HUDEP-2 (cell line): ENCODE measurements at regions not wholly inside any gene's neighbourhood (a gene's known extent, or its start where the extent isn't known, plus 50 kb on each side); places are given as distances from the start of the nearest gene placed in this dataset.

Experiments
- DNase-seq, 76 experiments: peaks; one replicate each; lab custom pipeline; 2025; ENCODE audit not compliant: unreplicated experiment in 76 of 76; lab: John Stamatoyannopoulos, UW

DNA sequence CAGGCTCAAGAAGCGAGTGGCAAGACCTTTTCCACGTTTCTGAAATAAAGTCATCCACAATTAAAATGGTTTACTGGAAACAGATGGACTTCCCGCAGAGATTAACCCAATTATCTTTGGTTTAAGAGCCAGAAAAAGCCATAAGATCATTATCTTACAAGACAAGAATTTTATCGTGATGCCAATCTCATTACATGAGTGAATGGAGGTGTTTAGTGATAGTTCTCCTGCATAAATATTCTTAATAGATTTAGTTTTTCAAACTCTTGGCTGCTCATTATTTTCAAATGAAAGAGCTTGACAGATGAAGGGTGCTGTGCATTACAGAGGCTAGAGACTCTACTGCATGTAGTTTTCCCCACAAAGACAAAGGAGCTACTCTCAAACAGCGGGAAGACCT is 1028.4 kb upstream of the PIK3C3 start:
- no peak for DNase-seq

DNA sequence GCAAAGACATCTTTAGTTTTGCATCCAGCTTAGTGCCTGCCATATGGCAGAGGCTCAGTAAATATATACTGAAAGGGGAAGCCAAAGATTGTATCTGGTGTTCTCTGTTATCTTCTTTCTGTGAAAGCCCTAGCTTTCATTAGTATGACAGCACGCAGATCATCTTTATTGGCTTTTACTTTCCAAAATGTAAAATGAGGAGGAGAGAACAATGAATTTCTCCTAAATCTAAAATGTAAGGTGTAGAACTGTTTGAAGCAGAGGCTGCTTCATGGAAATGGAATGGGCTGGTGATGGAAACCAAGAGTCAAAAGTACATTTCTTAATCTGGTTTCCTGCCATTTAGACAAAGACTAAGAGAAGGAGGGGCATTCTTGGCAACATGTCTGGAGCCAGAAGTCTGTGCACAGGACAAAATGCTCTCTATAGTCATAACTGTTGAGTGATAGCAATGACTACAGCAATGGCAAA is 1029.9 kb upstream of the PIK3C3 start:
- DNase-seq = no peak

DNA sequence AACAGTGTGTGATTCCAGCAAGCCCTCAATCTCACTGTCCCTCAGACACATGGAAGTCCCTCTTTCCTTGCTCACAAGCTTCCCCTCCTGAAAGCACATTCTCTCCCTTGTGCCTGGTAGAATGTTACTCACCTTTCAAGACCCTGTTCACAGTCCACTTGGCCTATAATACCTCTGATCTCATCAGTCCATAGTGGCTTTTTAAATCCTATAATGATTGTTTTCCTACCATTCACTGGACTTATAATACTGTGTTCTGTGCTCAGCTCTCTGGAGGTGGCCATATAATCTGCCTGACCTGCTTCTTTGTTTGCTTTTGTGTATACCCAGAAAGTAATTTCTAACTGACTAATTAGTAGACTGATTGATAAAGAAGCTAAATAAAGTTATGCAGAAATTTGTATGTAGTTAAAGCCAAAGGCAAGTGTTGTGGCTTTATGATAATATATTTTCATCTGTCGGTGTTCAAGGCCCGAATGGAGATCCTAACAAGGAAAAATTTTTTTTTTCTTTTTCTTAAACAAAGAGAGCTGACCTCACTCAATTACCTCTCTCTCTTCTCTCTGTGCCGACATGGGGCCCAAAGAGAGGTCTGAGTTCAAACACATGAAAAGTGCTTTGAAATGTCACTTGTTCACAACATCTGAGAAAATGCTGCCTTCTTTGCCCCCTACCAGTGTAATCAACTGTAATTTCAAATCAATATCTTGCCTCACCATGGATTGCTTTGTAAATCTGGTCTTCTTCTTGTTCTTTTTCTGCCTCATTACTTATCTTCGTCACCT is 1033.0 kb upstream of the PIK3C3 start:
- no peak for DNase-seq

DNA sequence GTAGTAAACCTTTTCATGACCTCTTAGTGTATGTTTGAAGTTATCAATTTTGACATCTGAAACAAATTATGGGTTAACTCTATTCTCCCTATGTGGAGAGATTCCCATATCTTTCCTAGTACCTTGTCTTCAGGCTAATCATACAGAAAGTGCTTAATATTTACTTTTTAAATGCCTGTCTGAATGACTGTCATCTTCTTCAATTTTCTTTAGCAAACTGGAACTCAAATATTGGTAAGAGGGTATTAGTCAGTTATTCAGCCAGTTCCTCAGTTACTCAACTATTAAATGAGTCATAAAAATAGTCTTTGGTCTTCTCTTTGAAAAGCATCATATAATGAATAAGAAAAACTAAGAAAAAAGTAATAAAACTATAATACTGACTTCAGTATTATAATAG is 1038.0 kb upstream of the PIK3C3 start:
- DNase-seq = no peak

DNA sequence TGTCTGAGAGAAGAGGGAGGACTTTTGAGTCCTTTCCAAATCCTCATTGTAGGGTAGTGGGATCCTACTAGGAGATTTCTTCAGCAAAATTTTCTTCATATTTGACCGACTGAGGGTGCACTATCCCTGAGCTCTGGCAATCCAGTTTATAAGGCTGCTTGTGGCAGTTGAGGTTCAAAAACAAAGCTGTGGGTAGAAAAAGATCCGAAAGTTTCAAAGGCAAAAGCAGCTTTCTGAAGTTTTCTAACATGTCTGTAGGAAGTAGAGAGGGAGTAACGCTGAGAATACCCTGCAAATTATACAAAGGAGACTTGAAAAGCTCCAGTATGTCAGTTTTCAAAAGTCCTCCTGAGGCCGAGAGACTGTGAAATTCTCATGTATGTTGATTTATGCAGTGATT is 1039.3 kb upstream of the PIK3C3 start:
- no peak for DNase-seq

DNA sequence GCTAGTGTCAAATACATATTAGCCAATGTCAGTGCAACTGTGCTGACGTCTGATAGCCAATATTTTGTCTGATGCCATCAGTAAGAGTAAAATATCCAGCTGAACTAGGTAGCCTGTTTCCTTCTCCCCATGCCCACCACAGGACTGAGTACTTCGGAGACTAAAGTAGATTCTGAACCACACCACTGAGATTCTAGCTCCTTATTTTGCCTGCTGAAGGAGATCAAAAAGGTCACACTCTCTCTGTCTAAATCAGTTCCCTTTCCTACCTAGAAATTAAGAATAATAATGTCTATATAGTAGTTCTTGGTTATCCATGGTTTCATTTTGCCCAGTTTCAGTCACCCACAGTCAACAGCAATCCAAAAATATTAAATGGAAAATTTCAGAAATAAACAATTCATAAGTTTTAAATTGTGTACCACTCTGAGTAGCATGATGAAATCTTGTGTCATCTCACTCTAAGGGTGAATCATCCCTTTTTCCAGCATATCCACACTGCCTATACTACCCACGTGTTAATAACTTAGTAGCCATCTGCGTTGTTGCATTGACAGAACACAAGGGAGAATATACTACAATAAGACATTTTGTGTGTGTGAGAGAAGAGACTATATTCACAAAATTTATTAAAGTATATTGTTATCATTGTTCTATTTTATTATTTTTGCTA is 1043.3 kb upstream of the PIK3C3 start:
- no peak for DNase-seq

DNA sequence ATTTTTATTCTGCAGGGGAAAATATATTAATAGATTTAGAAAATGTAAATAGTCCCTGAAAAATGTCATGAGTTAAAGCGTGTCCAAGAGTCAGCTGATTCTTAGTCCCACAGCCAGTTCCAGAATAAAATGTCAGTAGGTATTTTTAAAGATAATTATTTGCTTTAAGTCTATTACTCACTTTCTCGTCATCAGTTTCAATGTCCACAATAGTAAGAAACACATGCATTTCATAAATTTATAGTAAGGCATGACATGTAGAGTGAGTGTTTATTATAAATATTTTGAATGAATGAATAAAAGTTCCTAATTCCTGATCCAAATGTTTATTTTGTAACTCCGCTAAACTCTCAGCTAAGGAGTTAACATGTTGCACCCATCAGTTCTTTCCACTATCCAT is 1044.0 kb upstream of the PIK3C3 start:
- no peak for DNase-seq

DNA sequence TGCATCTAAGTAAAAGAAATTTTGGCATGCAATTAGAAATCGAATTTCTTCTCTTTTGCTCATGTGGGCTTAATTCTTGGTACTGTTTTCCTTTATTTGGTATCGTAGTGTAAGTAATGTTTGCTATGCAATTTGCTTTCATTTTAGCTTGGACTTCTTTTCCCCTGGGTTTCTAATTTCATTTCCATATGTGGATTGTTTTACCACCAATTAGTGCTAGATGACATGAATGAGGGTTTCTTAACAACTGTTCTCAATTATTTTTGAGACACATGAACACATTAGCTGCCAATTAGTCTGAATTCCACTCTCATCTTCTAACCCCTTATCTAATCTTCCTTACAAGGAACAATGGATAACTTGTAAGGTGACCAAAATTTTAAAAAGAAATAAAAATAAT is 1047.2 kb upstream of the PIK3C3 start:
- no peak for DNase-seq

DNA sequence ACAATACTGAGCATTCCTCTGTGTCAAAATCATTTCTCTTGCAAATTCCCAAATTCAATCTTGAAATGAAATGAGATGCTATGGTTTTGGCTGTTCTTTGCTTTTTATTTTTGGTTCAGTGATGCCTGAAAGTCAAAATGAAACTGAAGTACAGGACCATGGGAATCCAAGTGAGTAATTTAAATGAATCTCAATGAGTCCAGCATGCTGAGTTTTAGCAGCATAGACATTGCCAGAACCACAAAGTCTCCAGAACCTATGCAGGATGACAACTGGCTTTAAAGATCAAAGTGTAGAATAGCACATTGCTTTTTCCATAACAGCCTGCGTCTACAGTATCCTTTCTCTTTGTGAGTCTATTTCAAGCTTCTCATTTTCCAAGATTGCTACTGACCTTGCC is 1050.7 kb upstream of the PIK3C3 start:
- DNase-seq = no peak

DNA sequence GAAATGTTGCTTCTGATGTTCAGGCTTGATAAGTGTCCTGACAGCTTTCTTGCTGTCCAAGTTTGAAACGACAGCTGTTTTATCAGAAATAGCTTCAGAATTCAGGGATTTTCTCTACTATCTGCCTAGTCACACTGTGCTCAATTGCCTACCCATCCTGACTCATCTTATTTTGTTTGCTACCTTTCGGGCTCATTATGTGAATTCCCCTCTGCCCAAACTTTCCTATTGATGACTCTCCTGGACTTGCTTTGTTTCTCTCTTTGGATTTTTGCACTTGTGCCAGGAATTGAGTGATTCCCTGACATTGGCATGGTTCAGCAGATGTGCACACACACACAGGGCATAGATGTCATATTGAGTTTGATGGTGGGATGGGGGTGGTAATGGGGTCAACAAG is 1052.6 kb upstream of the PIK3C3 start:
- no peak for DNase-seq

DNA sequence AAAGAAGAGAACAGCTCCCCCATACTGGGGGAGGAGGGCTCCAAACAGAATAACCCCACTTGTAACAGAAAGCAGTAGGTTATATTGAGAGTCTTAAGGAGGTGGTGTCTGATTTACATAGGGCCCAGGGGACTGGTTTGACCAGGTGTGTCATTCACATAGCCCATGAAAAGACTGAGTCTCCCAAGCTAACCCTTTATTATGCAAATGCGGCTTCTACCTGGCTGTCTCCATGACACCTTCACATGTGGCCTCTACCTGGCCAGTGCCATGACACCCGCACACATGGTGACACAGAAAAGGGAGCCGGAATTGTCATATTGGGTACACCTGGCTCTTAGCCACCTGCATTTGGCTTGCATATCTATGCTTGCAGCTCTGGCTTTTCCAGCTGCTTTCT is 1057.2 kb upstream of the PIK3C3 start:
- DNase-seq = no peak

DNA sequence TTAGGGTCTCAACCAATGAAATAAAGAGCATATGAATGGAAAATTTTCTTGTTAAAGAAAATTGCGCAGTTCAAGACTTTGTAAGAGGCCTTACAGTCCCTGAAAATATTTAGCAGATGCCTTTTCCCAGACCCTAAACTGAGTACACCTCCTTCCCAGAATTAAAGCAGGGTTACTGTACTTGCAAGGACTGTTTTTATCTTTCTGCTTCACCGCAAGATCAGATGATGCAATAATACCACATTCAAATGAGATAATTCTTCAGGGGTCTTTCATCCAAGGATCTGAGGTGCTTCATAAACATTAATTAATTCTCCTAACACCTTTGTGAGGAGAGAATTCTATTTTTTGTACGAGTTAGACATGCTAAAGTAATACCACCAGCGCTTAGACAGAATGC is 1071.8 kb upstream of the PIK3C3 start:
- no peak for DNase-seq

DNA sequence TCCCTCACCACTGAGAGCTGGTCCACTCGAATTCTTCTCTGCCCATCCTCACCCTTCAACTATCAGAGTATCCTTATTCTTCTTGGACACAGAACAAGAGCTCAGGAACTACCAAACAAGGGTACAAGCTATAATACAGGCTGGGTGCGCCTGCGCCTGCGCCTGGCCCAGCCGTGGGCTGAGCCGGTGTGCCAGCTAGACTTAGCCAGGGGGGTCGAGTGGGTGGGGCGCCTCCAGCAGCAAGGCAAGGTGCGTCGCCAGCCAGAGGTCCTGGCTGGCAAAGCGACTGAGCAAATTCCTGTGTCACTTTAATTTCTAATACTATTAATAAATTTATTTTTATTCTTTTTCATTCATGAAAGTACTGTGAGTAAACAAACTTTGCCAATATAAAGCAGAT is 1072.6 kb upstream of the PIK3C3 start:
- no peak for DNase-seq

DNA sequence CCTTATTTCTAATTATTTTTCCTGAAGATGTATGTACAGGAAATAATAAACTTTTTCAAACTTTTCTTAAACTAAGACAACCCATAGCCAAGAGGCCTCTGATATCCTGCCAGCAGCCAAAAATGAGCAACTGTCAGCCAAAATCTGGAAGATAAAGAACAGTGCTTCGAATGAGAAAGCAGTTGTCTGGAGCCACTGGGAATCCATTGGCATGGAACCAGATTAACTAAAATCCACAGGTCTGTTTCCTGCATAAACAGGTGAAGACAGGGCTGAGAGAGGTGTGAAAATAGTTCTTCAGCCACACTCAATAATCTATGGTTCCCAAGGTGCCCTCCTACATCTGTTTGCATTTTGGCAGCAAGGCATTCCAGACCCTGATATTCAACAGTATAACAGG is 1076.7 kb upstream of the PIK3C3 start:
- DNase-seq = no peak

DNA sequence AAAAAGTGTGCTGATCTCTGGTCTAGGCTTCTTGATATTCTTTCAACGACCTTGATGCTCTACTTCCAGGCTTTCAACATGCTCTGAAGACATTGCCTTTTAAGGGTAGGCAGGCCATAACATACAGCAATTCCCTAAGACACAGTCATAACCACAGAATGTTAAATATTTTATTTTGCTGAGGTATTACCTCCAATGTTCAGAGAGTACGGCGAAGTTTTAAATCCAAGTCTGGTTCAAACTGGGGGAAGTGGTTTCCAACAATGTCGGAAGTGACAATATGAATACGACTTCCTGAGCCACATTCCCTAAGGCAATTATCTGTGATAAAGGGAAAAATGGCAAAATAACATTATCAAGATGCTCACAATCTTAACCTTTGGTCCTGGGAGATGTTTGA is 1077.9 kb upstream of the PIK3C3 start:
- no peak for DNase-seq

DNA sequence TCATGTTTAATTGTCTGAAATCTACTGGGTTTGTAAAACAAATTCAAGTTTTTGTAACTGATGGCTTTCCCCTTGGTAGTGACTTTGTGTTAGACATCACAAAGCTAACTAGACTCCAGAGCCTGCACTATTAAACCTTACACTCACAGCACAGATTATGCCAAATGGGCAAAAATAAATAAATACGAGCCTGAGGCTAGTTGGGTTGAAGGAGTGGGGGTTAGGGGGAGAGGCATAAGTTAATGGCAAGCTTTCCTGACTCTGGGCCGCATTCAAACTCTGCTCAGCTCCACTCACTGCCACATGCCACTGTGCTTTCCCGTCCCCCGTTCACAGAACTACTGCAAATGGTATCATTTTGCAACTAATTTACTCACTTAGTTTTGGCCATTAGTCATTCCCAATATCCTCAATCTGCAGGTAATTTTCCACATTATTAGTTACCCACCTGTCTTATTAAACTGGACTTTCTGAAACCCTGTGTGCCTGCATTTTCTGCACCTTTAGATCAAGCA is 1079.9 kb upstream of the PIK3C3 start:
- DNase-seq = no peak

DNA sequence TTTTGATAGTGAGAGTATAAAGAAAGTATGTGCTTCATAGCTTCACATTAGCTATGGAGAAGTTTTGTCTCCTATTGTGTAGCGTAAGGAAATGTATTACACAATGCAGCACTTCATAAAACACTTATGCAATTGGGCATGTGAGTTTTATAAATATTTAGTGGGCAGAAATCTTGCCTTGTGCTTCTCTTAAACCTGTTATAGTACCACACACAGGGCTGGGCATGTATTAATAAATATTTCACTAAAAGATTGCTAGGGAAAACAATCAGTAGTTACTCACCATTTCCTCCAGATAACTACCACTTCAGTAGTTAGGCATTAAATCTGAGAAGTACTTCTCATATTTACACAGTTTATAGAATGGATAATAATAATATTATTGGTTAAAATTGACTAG is 1080.8 kb upstream of the PIK3C3 start:
- DNase-seq = no peak

DNA sequence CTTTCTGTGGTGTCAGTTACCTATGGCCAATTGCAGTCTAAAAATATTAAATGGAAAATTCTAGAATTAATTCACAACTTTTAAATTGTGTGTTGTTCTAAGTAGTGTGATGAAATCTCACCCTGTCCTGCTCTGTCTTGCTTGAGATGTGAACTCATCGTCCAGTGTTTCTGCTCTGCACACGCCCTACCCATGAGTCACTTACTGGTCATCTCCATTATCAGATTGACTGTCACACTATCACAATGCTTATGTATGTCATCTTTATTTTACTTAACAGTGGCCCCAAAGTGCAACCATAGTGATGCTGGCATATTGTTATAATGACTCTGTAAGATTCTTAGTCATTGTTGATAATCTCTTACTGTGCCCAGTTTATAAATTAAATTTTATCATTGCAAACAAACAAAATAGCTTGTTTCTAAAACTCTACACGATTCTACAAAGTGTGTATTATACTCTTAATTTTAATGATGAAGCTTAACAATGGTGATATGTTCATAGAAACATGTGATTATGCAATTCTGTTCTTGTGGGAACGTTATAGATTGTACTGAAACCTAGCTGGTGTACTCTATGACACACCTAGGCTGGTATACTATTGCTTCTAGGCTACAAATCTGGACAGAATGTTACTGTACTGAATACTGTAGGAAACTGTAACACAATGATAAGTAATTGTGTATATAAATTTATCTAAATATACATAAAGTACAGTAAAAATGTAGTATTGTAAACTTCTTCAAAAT is 1086.8 kb upstream of the PIK3C3 start:
- peak in 52 of 76 experiments; percentile 2 to 88 (median 34) for DNase-seq

DNA sequence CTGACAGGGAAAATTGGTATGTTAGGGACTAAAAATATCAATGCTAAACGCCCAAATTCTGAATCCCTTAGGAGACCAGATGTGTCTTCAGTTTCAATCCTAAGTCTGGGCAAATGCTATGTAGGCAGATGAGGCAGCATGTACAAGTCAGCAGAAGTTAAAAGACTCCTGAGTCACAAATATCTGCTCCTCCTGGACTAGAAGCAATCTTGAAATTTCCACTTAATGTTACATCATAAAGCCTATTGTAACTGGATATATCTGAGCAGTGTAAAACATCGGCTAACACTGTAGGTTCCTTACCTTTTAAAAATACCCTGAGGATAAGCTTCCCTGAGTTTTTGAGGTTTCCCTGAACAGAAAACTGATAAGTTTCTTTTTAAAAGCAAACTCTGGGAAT is 1087.6 kb upstream of the PIK3C3 start:
- peak in 2 of 76 experiments; percentile 10 to 22 for DNase-seq

DNA sequence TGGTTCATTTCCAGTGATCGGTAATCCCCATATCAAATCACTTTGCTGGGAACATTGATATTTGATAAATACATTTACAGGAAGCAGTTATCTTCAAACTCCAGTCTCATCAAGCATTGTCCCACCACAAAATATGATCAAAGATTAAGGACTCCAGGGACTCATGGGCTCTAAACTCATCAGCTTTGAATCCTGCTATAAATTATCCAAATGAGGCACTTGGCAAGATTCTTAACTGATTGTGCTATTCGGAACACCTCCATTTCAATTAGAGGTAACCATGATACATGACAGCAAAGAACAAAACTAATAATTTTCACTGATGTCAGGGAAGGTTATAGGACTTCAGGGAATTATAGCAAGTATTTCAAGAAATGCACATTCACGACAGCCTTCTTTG is 1088.1 kb upstream of the PIK3C3 start:
- DNase-seq = no peak

DNA sequence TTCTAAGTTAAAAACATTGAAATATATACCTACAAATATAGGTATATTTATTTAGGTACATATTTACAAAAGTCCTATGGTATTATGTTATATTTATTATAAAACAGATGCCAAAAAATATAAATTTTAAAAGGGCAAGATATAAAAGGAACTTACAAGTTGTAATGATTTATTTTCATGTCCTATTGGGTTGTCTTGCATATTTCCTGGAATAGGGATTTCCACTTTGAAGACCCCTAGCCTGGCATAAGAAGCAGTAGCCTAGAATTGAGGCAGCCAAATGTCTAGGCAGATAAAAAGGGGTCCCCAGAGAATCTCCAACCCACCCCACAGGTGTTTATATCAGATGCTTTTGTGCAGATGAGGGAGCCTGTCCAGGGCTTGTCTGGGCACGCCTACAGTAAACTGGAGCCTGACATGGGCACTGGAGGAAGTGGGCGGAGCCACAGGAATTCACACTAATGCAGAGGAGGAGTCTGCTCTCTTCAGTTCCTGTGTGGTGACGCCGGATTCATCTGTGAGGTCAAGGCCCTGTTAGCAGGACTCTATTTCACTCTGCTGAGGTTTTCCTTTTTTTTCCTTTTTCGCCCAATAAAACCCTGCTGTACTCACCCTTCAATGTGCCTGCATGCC is 1088.9 kb upstream of the PIK3C3 start:
- peak in 26 of 76 experiments; percentile 0 to 70 (median 18) for DNase-seq
